ENCODE measurements at regions not wholly inside any gene's neighbourhood (a gene's known extent, or its start where the extent isn't known, plus 50 kb on each side); places are given as distances from the start of the nearest gene placed in this dataset.

- TF ChIP-seq CHD7 (IDR thresholded peaks at IDR 0.05; ENCODE audit: insufficient replicate concordance, low read length) (no peak), TCF12 (IDR thresholded peaks at IDR 0.05; ENCODE audit: low read depth, low read length) (no peak), USF2 (IDR thresholded peaks at IDR 0.05; ENCODE audit: low read length) (no peak), MAX (IDR thresholded peaks at IDR 0.05) (no peak), TBP (IDR thresholded peaks at IDR 0.05; ENCODE audit: low read depth, low read length) (no peak), CEBPB (IDR thresholded peaks at IDR 0.05; ENCODE audit: low read depth, low read length) (no peak), KDM4A (IDR thresholded peaks at IDR 0.05; ENCODE audit: low read depth, low read length, severe bottlenecking) (no peak), CTCF (IDR thresholded peaks at IDR 0.05; ENCODE audit: control extremely low read depth in 1 of 3, insufficient read depth in 1 of 3, low read depth in 1 of 3, low read length in 3 of 3) (no peak)
Measured at GRCh38 chr7:115350764-115351163, 428.9 kb downstream of the MDFIC start (continued).
